Immature natural killer cell (primary cell): ENCODE measurements at regions not wholly inside any gene's neighbourhood (a gene's known extent, or its start where the extent isn't known, plus 50 kb on each side); places are given as distances from the start of the nearest gene placed in this dataset.

Experiments used
- DNase-seq, 3 donors: peaks; one replicate each; pipeline ENCODE4 v3.0.0; 2022; ENCODE audit warnings: mixed read lengths in 1 of 3
- H3K27ac Mint-ChIP-seq, 6 donors: one replicate each; pipeline ENCODE4 v1.8.0; 2020; ENCODE audit warnings: mixed read lengths in 6 of 6, mild to moderate bottlenecking in 5 of 6, inconsistent platforms in 4 of 6, moderate library complexity in 3 of 6
- H3K27me3 Mint-ChIP-seq, 3 donors: one replicate each; pipeline ENCODE4 v1.8.0; 2020 to 2021; ENCODE audit warnings: low read depth in 3 of 3, mild to moderate bottlenecking in 3 of 3, mixed read lengths in 3 of 3, moderate library complexity in 3 of 3, inconsistent platforms in 1 of 3
- H3K36me3 Mint-ChIP-seq, 3 donors: one replicate each; pipeline ENCODE4 v1.8.0; 2020; ENCODE audit warnings: mixed read lengths in 3 of 3, inconsistent platforms in 2 of 3, mild to moderate bottlenecking in 2 of 3
- H3K4me1 Mint-ChIP-seq, 2 donors: one replicate each; pipeline ENCODE4 v1.8.0; 2020; ENCODE audit warnings: inconsistent platforms in 2 of 2, mild to moderate bottlenecking in 2 of 2, mixed read lengths in 2 of 2, moderate library complexity in 1 of 2
- H3K4me3 Mint-ChIP-seq, 5 donors: one replicate each; pipeline ENCODE4 v1.8.0; 2020; ENCODE audit warnings: mild to moderate bottlenecking in 5 of 5, mixed read lengths in 5 of 5, inconsistent platforms in 3 of 5, moderate library complexity in 3 of 5
- H3K9me3 Mint-ChIP-seq, 6 donors: one replicate each; pipeline ENCODE4 v1.8.0; 2020; ENCODE audit warnings: mild to moderate bottlenecking in 6 of 6, mixed read lengths in 6 of 6, inconsistent platforms in 4 of 6, moderate library complexity in 3 of 6

- H3K27ac Mint-ChIP-seq: no peak overlapping the region
- H3K4me1 Mint-ChIP-seq: no peaks in the 10 kb centered on the region
These were observed 331.5 kb upstream of the AJAP1 start for GRCh38 chr1:4322881-4323280.

GRCh38 chr1:4323309-4323708, 331.1 kb upstream of the AJAP1 start:
- Mint-ChIP-seq H3K36me3 (no peaks in the 10 kb centered on the region), H3K9me3 (no peaks in the 10 kb centered on the region), H3K27me3 (peaks cover 0 to 5% (median 2%) of the 10 kb centered on the region in 3 donors), H3K4me1 (no peaks in the 10 kb centered on the region), H3K27ac (no peak overlapping the region), H3K4me3 (no peak overlapping the region)
- DNase-seq: no peak

More at GRCh38 chr1:4322881-4323280, 331.5 kb upstream of the AJAP1 start:
- Mint-ChIP-seq H3K9me3 (no peaks in the 10 kb centered on the region), H3K36me3 (no peaks in the 10 kb centered on the region), H3K4me3 (no peak overlapping the region), H3K27me3 (peaks cover 0 to 5% (median 2%) of the 10 kb centered on the region in 3 donors)
- no peak for DNase-seq

DNA sequence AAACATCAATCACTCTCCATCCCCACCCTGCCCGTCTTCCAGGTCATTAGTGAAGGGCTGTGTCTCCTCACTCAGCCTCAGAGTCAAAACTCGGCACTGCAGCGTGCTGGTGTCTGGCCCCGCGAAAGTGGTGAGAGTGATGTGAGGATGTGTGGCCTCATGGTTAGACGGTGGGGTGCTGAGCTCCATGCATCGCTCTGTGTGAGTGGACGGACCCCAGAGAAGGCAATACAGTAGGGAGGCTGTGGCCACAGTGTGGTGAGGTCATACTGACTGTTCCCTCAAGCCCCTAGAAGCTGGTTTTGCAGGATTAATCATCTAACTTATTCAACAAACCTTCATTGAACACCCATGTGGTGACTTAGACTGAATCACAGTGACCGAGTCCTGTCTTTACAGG, 329.9 kb upstream of the AJAP1 start:
- no peaks in the 10 kb centered on the region for H3K9me3 Mint-ChIP-seq
- H3K4me1 Mint-ChIP-seq: no peaks in the 10 kb centered on the region
- no peak for DNase-seq
- H3K27me3 Mint-ChIP-seq: peaks cover 0 to 5% (median 0%) of the 10 kb centered on the region in 3 donors
- no peaks in the 10 kb centered on the region for H3K36me3 Mint-ChIP-seq
- no peak overlapping the region for H3K4me3 Mint-ChIP-seq
- no peak overlapping the region for H3K27ac Mint-ChIP-seq

DNA sequence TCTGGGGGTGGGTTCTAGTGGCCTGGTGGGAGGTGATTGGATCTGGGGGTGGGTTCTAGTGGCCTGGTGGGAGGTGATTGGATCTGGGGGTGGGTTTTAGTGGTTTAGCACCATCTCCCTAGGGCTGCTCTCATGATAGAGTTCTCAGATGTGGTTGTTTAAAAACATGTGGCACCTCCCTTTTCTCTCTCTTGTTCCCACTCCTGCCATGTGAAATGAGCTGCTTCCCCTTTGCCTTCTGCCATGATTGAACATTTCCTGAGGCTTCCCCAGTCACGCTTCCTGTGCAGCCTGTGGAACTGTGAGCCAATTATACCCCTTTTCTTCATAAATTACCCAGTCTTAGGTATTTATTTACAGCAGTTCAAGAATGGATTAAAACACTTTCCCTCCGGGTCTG, 327.3 kb upstream of the AJAP1 start:
- Mint-ChIP-seq H3K4me1 (no peaks in the 10 kb centered on the region), H3K27ac (no peak overlapping the region), H3K36me3 (no peaks in the 10 kb centered on the region), H3K9me3 (no peaks in the 10 kb centered on the region), H3K4me3 (no peak overlapping the region), H3K27me3 (peaks cover 0 to 7% (median 0%) of the 10 kb centered on the region in 3 donors)
- no peak for DNase-seq

GRCh38 chr1:4328402-4329071, 325.9 kb upstream of the AJAP1 start:
- H3K4me3 Mint-ChIP-seq: no peak overlapping the region
- H3K27ac Mint-ChIP-seq: no peak overlapping the region

GRCh38 chr1:4330805-4331766, 323.3 kb upstream of the AJAP1 start:
- peaks cover 0 to 6% (median 0%) of the 10 kb centered on the region in 3 donors for H3K27me3 Mint-ChIP-seq
- H3K27ac Mint-ChIP-seq: no peak overlapping the region
- no peaks in the 10 kb centered on the region for H3K36me3 Mint-ChIP-seq
- DNase-seq: no peak
- no peaks in the 10 kb centered on the region for H3K9me3 Mint-ChIP-seq
- H3K4me3 Mint-ChIP-seq: no peak overlapping the region
- H3K4me1 Mint-ChIP-seq: no peaks in the 10 kb centered on the region

More at GRCh38 chr1:4328402-4329071, 325.9 kb upstream of the AJAP1 start:
- Mint-ChIP-seq H3K36me3 (no peaks in the 10 kb centered on the region), H3K27me3 (peaks cover 0 to 7% (median 0%) of the 10 kb centered on the region in 3 donors), H3K4me1 (no peaks in the 10 kb centered on the region), H3K9me3 (no peaks in the 10 kb centered on the region)
- no peak for DNase-seq

DNA sequence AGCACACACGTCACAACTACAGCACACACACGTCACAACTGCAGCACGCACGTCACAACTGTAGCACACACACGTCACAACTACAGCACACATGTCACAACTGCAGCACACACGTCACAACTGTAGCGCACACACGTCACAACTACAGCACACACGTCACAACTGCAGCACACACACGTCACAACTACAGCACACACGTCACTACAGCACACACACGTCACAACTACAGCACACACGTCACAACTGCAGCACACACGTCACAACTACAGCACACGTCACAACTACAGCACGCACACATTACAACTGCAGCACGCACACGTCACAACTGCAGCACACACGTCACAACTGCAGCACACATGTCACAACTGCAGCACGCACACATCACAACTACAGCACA, 322.6 kb upstream of the AJAP1 start:
- no peak overlapping the region for H3K4me3 Mint-ChIP-seq
- no peaks in the 10 kb centered on the region for H3K36me3 Mint-ChIP-seq
- no peak overlapping the region for H3K27ac Mint-ChIP-seq
- peaks cover 0 to 5% (median 0%) of the 10 kb centered on the region in 3 donors for H3K27me3 Mint-ChIP-seq
- DNase-seq: no peak
- no peaks in the 10 kb centered on the region for H3K4me1 Mint-ChIP-seq
- no peaks in the 10 kb centered on the region for H3K9me3 Mint-ChIP-seq

GRCh38 chr1:4336507-4336906, 317.9 kb upstream of the AJAP1 start:
- Mint-ChIP-seq H3K9me3 (no peaks in the 10 kb centered on the region), H3K27ac (peak overlapping the region in 1 of 6 donors; percentile 3), H3K36me3 (no peaks in the 10 kb centered on the region), H3K27me3 (peaks cover 0 to under 1% (median 0%) of the 10 kb centered on the region in 3 donors), H3K4me3 (no peak overlapping the region), H3K4me1 (no peaks in the 10 kb centered on the region)
- no peak for DNase-seq

GRCh38 chr1:4341421-4341820, 313.0 kb upstream of the AJAP1 start:
- H3K27me3 Mint-ChIP-seq: peaks cover 0 to 1% (median 0%) of the 10 kb centered on the region in 3 donors
- no peaks in the 10 kb centered on the region for H3K36me3 Mint-ChIP-seq
- no peak overlapping the region for H3K4me3 Mint-ChIP-seq
- no peaks in the 10 kb centered on the region for H3K9me3 Mint-ChIP-seq
- no peak for DNase-seq
- H3K4me1 Mint-ChIP-seq: no peaks in the 10 kb centered on the region
- H3K27ac Mint-ChIP-seq: no peak overlapping the region

DNA sequence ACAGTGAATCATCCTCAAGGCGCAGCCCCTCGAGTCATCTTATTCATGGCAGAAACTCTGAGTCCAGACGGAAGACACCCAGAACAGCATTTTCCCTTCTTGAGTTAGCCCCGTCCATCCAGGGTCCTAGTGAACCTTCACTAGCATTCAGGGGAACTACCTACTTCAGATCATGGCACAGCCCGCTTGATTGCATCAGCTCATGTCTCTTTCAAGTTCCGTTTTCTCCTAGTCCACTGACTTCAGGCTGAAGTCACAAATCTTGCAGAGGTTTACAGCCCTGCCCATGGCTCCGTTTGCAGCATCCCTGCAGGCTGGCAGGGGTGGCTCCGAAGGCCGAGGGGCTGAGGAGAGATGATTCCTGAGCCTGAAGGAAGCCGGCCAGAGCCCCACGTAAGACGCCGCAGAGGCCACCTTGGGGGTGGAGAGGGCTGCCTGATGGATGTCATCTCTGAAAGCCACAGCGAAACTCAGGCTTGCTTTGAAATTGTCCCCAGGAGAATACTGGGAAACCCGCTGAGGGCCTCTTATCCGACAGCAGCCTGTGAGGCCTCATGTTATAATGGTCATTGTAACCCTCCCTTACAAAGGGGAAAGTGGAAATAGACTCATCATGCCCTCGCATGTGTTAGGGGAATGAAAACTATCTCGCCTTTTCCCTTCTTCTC, 310.2 kb upstream of the AJAP1 start:
- H3K36me3 Mint-ChIP-seq: no peaks in the 10 kb centered on the region
- DNase-seq: no peak
- peaks cover 0 to 2% (median 1%) of the 10 kb centered on the region in 3 donors for H3K27me3 Mint-ChIP-seq
- no peaks in the 10 kb centered on the region for H3K4me1 Mint-ChIP-seq
- no peak overlapping the region for H3K27ac Mint-ChIP-seq
- H3K4me3 Mint-ChIP-seq: no peak overlapping the region
- no peaks in the 10 kb centered on the region for H3K9me3 Mint-ChIP-seq

DNA sequence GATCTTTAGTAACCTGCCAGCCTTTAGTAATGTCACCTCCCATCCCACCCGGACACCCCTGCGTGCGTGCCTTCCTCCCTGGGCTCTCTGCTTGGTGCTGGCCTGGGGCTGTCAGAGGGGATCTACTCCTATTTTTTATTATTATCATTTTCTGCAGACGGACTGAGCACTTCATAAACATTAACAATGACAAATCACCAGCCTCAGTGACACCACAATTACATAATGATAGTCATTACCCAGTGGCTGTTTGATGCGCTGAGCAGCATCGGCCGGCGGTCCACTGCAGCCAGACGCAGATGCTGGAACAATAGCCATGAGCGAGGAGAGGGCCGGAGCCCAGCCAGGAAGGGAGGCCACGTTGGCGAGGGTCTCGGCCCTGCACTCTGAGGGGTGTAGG, 309.3 kb upstream of the AJAP1 start:
- no peak overlapping the region for H3K27ac Mint-ChIP-seq
- DNase-seq: no peak
- H3K4me3 Mint-ChIP-seq: no peak overlapping the region
- no peaks in the 10 kb centered on the region for H3K36me3 Mint-ChIP-seq
- no peaks in the 10 kb centered on the region for H3K4me1 Mint-ChIP-seq
- no peaks in the 10 kb centered on the region for H3K9me3 Mint-ChIP-seq
- peaks cover 0 to 6% (median 1%) of the 10 kb centered on the region in 3 donors for H3K27me3 Mint-ChIP-seq

DNA sequence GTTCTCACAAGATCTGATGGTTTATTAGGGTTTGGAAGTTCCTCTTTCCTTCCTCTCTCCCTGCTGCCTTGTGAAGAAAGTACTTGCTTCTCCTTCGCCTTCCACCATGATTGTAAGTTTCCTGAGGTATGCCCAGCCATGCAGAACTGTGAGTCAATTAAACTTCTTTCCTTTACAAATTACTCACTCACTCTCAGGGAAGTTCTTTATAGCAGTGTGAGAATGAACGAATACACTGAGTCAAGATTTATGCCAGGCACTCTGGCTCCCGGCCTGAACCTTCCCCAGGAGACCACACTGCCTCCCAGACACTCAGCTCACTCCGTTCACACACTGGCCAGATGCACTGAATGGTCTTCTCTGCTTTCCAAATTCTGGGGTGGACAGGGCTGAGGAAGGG, 308.3 kb upstream of the AJAP1 start:
- Mint-ChIP-seq H3K27me3 (peaks cover 0 to 6% (median 4%) of the 10 kb centered on the region in 3 donors), H3K9me3 (no peaks in the 10 kb centered on the region), H3K36me3 (no peaks in the 10 kb centered on the region), H3K27ac (no peak overlapping the region), H3K4me3 (no peak overlapping the region), H3K4me1 (no peaks in the 10 kb centered on the region)
- DNase-seq: no peak

- H3K27me3 Mint-ChIP-seq: peaks cover 0 to 6% (median 3%) of the 10 kb centered on the region in 3 donors
- no peaks in the 10 kb centered on the region for H3K9me3 Mint-ChIP-seq
- no peaks in the 10 kb centered on the region for H3K4me1 Mint-ChIP-seq
- DNase-seq: no peak
- H3K36me3 Mint-ChIP-seq: no peaks in the 10 kb centered on the region
- H3K27ac Mint-ChIP-seq: no peak overlapping the region
- no peak overlapping the region for H3K4me3 Mint-ChIP-seq
These were observed 303.0 kb upstream of the AJAP1 start for GRCh38 chr1:4351453-4351852.
